Mesothelial cell of epicardium (in vitro differentiated cells): ENCODE measurements at regions not wholly inside any gene's neighbourhood (a gene's known extent, or its start where the extent isn't known, plus 50 kb on each side); places are given as distances from the start of the nearest gene placed in this dataset.

Experiments
- DNase-seq, 2 experiments: peaks; one replicate each; pipeline ENCODE4 v3.0.0; 2021; ENCODE audit warnings: low spot score in 2 of 2; ENCODE audit not compliant: unreplicated experiment in 2 of 2
- H3K27ac Mint-ChIP-seq: 2 replicates; pipeline ENCODE4 v1.8.0; 2021; ENCODE audit warnings: mixed read lengths
- H3K27me3 Mint-ChIP-seq: 2 replicates; pipeline ENCODE4 v1.8.0; 2021; ENCODE audit warnings: low read depth, mixed read lengths
- H3K36me3 Mint-ChIP-seq: 2 replicates; pipeline ENCODE4 v1.8.0; 2021; ENCODE audit warnings: mixed read lengths
- H3K4me1 Mint-ChIP-seq: 2 replicates; pipeline ENCODE4 v1.8.0; 2021; ENCODE audit warnings: mixed read lengths
- H3K4me3 Mint-ChIP-seq: 2 replicates; pipeline ENCODE4 v1.8.0; 2021; ENCODE audit warnings: mild to moderate bottlenecking, moderate library complexity, mixed read lengths
- H3K9me3 Mint-ChIP-seq: 2 replicates; pipeline ENCODE4 v1.8.0; 2021; ENCODE audit warnings: mixed read lengths
- TF ChIP-seq, protein P1 (sequence below): fragments of 200-600 bp; sonication (generic); IDR thresholded peaks from one replicate; pipeline ENCODE4 v1.5.0; 2021; ENCODE audit warnings: antibody characterized with exemption; ENCODE audit not compliant: unreplicated experiment

DNA sequence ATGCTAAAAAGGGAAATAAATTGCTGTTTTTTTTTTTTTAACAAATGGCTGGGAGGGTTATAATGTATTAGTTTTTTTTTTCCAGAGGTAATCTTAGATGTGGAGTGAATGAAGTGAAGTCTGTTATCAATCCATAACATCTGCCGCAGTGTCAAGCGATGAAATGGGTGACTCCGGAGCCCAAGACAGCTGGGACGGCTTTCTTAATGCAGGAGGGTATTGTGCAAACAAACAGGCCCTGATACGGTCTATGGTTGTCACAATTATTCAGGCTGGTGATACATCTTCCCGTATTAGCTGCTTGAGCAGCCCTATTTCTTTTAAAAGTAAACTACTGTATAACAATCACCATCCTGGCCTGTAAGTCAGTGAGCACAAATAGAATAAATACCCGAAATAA lies 1231.2 kb downstream of the GATA3 start:
- no peak overlapping the region for H3K4me3 Mint-ChIP-seq

DNA sequence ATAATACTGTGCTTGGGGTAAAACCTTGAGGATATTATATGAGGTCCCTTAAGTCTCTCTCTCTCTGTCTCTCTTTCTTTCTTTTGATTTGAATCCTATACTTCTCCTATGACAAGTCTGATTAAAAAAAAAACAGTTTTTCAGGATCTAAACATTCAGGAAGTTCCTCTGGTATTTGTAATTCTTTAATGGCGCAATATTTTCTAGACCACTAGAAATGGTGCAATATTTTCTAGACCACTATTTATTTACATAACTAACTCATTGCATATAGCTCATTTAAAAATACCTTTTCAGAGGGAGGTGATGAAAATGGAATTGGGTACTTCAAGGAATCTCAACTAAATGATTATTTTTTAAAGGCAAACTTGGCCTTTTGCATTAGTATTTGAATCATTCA lies 1235.3 kb downstream of the GATA3 start:
- TF ChIP-seq, protein P1, sequence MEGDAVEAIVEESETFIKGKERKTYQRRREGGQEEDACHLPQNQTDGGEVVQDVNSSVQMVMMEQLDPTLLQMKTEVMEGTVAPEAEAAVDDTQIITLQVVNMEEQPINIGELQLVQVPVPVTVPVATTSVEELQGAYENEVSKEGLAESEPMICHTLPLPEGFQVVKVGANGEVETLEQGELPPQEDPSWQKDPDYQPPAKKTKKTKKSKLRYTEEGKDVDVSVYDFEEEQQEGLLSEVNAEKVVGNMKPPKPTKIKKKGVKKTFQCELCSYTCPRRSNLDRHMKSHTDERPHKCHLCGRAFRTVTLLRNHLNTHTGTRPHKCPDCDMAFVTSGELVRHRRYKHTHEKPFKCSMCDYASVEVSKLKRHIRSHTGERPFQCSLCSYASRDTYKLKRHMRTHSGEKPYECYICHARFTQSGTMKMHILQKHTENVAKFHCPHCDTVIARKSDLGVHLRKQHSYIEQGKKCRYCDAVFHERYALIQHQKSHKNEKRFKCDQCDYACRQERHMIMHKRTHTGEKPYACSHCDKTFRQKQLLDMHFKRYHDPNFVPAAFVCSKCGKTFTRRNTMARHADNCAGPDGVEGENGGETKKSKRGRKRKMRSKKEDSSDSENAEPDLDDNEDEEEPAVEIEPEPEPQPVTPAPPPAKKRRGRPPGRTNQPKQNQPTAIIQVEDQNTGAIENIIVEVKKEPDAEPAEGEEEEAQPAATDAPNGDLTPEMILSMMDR, result no peak
- Mint-ChIP-seq H3K4me3 (no peak overlapping the region), H3K36me3 (no peaks in the 10 kb centered on the region), H3K9me3 (no peaks in the 10 kb centered on the region), H3K27me3 (peaks cover 2% of the 10 kb centered on the region), H3K4me1 (peaks cover 18% of the 10 kb centered on the region), H3K27ac (no peak overlapping the region)
- no peak for DNase-seq

More for the DNA sequence above, 1231.2 kb downstream of the GATA3 start:
- peaks cover 1% of the 10 kb centered on the region for H3K36me3 Mint-ChIP-seq
- peak overlapping the region; percentile 40 for H3K27ac Mint-ChIP-seq
- no peak for DNase-seq
- no peaks in the 10 kb centered on the region for H3K27me3 Mint-ChIP-seq
- TF ChIP-seq, protein P1, result no peak
- peaks cover 4% of the 10 kb centered on the region for H3K9me3 Mint-ChIP-seq
- peaks cover 20% of the 10 kb centered on the region for H3K4me1 Mint-ChIP-seq

- Mint-ChIP-seq H3K9me3 (no peaks in the 10 kb centered on the region), H3K4me1 (peaks cover 5% of the 10 kb centered on the region), H3K4me3 (no peak overlapping the region), H3K36me3 (no peaks in the 10 kb centered on the region), H3K27me3 (peaks cover 2% of the 10 kb centered on the region), H3K27ac (no peak overlapping the region)
- TF ChIP-seq, protein P1, result no peak
- DNase-seq, result no peak
Measured at GRCh38 chr10:9291081-9291480, 1236.6 kb downstream of the GATA3 start.

- no peak for DNase-seq
Measured at GRCh38 chr10:9294132-9294663, 1239.7 kb downstream of the GATA3 start.

GRCh38 chr10:9294865-9295264 lies 1240.4 kb downstream of the GATA3 start:
- peaks cover 12% of the 10 kb centered on the region for H3K4me1 Mint-ChIP-seq
- H3K36me3 Mint-ChIP-seq, result no peaks in the 10 kb centered on the region
- no peaks in the 10 kb centered on the region for H3K9me3 Mint-ChIP-seq
- TF ChIP-seq, protein P1, result no peak
- no peak for DNase-seq
- H3K27me3 Mint-ChIP-seq, result peaks cover 2% of the 10 kb centered on the region
- no peak overlapping the region for H3K4me3 Mint-ChIP-seq
- no peak overlapping the region for H3K27ac Mint-ChIP-seq

More at GRCh38 chr10:9294132-9294663, 1239.7 kb downstream of the GATA3 start:
- peaks cover 12% of the 10 kb centered on the region for H3K4me1 Mint-ChIP-seq
- no peaks in the 10 kb centered on the region for H3K9me3 Mint-ChIP-seq
- no peak overlapping the region for H3K27ac Mint-ChIP-seq
- TF ChIP-seq, protein P1, result no peak
- no peaks in the 10 kb centered on the region for H3K36me3 Mint-ChIP-seq
- no peak overlapping the region for H3K4me3 Mint-ChIP-seq
- peaks cover 2% of the 10 kb centered on the region for H3K27me3 Mint-ChIP-seq

- TF ChIP-seq, protein P1, result no peak
- H3K4me1 Mint-ChIP-seq, result peaks cover 12% of the 10 kb centered on the region
- DNase-seq, result no peak
- no peak overlapping the region for H3K4me3 Mint-ChIP-seq
- peaks cover 2% of the 10 kb centered on the region for H3K27me3 Mint-ChIP-seq
- H3K27ac Mint-ChIP-seq, result no peak overlapping the region
- H3K9me3 Mint-ChIP-seq, result no peaks in the 10 kb centered on the region
- H3K36me3 Mint-ChIP-seq, result no peaks in the 10 kb centered on the region
Measured at GRCh38 chr10:9296190-9296589, 1241.7 kb downstream of the GATA3 start.
